Heart right ventricle (tissue), 16 donors: ENCODE measurements at regions not wholly inside any gene's neighbourhood (a gene's known extent, or its start where the extent isn't known, plus 50 kb on each side); places are given as distances from the start of the nearest gene placed in this dataset.

Source experiments
- ATAC-seq, 8 donors: fragments of 200-7000 bp; cut with Tn5 transposase; one replicate each; pipeline ENCODE4 v1.9.1; 2020; ENCODE audit warnings: mild to moderate bottlenecking in 8 of 8, moderate library complexity in 8 of 8, moderate number of reproducible peaks in 1 of 8
- DNase-seq, 2 donors: peaks; one replicate each; pipeline ENCODE4 v3.0.0-alpha.2; 2020
- H3K27ac ChIP-seq, 10 donors: fragments of 200-600 bp; sonication (generic) in 2 of 10; one replicate each; pipeline versions ENCODE4 v1.5.0 to v1.8.0; 2020 to 2022; ENCODE audit warnings: mild to moderate bottlenecking in 3 of 10
- H3K27me3 ChIP-seq, 7 donors: fragments of 200-600 bp; one replicate each; pipeline ENCODE4 v1.8.0; 2021 to 2022; ENCODE audit warnings: mild to moderate bottlenecking in 2 of 7
- H3K36me3 ChIP-seq, 9 donors: fragments of 200-600 bp; sonication (generic) in 1 of 9; one replicate each; pipeline versions ENCODE4 v1.5.0 to v1.8.0; 2020 to 2022; ENCODE audit warnings: mild to moderate bottlenecking in 2 of 9
- H3K4me1 ChIP-seq, 9 donors: fragments of 200-600 bp; sonication (generic) in 1 of 9; one replicate each; pipeline versions ENCODE4 v1.5.0 to v1.8.0; 2020 to 2022; ENCODE audit warnings: mild to moderate bottlenecking in 4 of 9
- H3K4me3 ChIP-seq, 10 donors: fragments of 200-600 bp; sonication (generic) in 2 of 10; one replicate each; pipeline versions ENCODE4 v1.5.0 to v1.8.0; 2020 to 2022; ENCODE audit warnings: mild to moderate bottlenecking in 7 of 10, moderate library complexity in 2 of 10
- H3K9me3 ChIP-seq, 11 donors: fragments of 200-600 bp in 10 of 11; sonication (generic) in 2 of 11; one replicate each; pipeline versions ENCODE4 v1.5.0 to v1.8.0; 2013 to 2022; ENCODE audit warnings: mild to moderate bottlenecking in 2 of 11, control low read depth in 1 of 11, moderate library complexity in 1 of 11
- WGBS, 2 donors: extraction: QIAGEN DNeasy Blood & Tissue Kit; methylation state at CpG; one replicate each; pipeline ENCODE4 v1.1.7; 2013; ENCODE audit warnings: inconsistent platforms in 1 of 2; 5-methylcytosine and 5-hydroxymethylcytosine counted together
- intact Hi-C, 10 donors: fragments of 100-400 bp; cut with DNase I; formaldehyde crosslinking; loops; one replicate each; pipeline versions ENCODE4 v1.11.1 to v1.14.2; 2022
- TF ChIP-seq, protein P1 (sequence below), 9 donors: fragments of 200-600 bp; sonication (generic) in 2 of 9; IDR thresholded peaks; one replicate each; pipeline versions ENCODE4 v1.5.0 to v1.8.0; 2021 to 2022; ENCODE audit warnings: antibody characterized with exemption in 9 of 9, mild to moderate bottlenecking in 5 of 9, moderate library complexity in 1 of 9
- donor health status: Arrhythmogenic right ventricular cardiomyopathy.
- donor health status: ischemic (EF 13 %, LVEDD 7.1; RV severe dilation, severe dysfunction).
- donor health status: healthy with polysubstance abuse.
- donor health status: DM: no; HTN: yes; CAD: no.
- donor health status: DM: no; HTN: no; CAD: no.
- donor health status: ischemic (EF 25% LVEDD 6.9; RV normal size, moderate dysfunction).
- donor health status: ischemic (EF 25% LVEDD 5.7; RV mildly dilated, moderate dysfunction).
- donor health status: healthy.
- donor health status: DM: yes; HTN: yes; CAD: no.
- donor health status: Ischemic cardiomyopathy.
- donor health status: ischemic (EF 35%, LVEDD 5.7; RV mildly dilated, moderate dysfunction).
- donor health status: nonischemic (EF 11% LVEDD 7.7; RV severe dilation, severe dysfunction).
- donor health status: DM: yes; HTN: yes; CAD: no.
- donor health status: PGD.
- donor health status: ischemic (EF 29% LVEDD 5.4; RV normal size, mild dysfunction).
- donor health status: nonischemic (EF 23%, LVEDD 6.1; RV moderate dilation, normal function).

DNA sequence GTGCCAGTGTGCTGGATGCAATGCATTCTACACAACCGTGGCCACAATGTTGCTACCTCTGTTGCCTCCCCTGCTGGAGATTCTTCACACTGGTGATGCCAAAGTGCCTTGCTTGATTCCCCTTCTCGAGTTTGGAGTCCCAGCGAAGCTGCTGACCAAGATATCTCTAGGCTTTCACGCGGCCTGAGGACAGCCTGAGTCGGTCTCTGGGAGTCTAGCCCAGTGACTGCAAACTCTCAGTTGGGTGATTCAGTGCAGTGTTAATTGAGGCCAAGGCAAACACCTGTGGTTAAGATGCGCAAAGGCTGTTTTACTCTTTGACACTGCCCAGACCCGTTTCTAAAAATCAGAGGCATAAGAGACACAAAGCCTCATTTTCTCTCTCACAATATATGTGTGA lies 434.4 kb downstream of the NR2F2 start:
- WGBS, 2 donors = 85 to 87% methylated on average over 8 of the region's 8 CpGs

DNA sequence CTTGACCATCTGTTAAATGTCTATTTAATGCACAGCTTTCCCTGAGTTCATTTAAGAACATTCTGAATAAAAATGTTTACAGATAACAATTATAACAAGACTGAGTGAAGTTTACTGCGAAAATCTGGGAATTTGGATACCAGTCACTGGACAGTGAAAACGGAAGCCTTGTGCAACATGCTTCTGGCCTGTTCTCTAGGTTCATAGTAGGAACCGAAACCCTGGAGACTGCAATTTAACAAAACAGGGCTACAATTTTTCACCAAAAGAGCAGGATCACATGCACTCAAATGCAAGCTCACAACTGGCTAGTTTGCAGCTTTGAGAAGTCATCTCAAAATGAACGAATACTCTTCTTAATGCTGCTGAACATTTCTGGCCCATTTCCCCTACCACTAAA lies 435.9 kb downstream of the NR2F2 start:
- Histone ChIP-seq H3K27me3 (peaks cover 0 to 14% (median 6%) of the 10 kb centered on the region in 7 donors), H3K27ac (no peak overlapping the region), H3K4me1 (no peaks in the 10 kb centered on the region), H3K9me3 (no peaks in the 10 kb centered on the region), H3K36me3 (no peaks in the 10 kb centered on the region), H3K4me3 (no peak overlapping the region)
- TF ChIP-seq, protein P1, sequence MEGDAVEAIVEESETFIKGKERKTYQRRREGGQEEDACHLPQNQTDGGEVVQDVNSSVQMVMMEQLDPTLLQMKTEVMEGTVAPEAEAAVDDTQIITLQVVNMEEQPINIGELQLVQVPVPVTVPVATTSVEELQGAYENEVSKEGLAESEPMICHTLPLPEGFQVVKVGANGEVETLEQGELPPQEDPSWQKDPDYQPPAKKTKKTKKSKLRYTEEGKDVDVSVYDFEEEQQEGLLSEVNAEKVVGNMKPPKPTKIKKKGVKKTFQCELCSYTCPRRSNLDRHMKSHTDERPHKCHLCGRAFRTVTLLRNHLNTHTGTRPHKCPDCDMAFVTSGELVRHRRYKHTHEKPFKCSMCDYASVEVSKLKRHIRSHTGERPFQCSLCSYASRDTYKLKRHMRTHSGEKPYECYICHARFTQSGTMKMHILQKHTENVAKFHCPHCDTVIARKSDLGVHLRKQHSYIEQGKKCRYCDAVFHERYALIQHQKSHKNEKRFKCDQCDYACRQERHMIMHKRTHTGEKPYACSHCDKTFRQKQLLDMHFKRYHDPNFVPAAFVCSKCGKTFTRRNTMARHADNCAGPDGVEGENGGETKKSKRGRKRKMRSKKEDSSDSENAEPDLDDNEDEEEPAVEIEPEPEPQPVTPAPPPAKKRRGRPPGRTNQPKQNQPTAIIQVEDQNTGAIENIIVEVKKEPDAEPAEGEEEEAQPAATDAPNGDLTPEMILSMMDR (IDR thresholded peaks at IDR 0.05) = no peak
- DNase-seq = no peak
- no peak for ATAC-seq
- WGBS, 2 donors = 73 to 82% methylated on average over 4 of the region's 4 CpGs
- intact Hi-C loops = no loop called here

More for the DNA sequence above, 434.4 kb downstream of the NR2F2 start:
- no peak for DNase-seq
- no peaks in the 10 kb centered on the region for H3K4me1 ChIP-seq
- intact Hi-C loops = no loop called here
- H3K4me3 ChIP-seq = no peak overlapping the region
- ATAC-seq = no peak
- H3K9me3 ChIP-seq = no peaks in the 10 kb centered on the region
- peaks cover 0 to 12% (median 5%) of the 10 kb centered on the region in 7 donors for H3K27me3 ChIP-seq
- H3K36me3 ChIP-seq = no peaks in the 10 kb centered on the region
- TF ChIP-seq, protein P1 (IDR thresholded peaks at IDR 0.05) = no peak
- H3K27ac ChIP-seq = no peak overlapping the region

DNA sequence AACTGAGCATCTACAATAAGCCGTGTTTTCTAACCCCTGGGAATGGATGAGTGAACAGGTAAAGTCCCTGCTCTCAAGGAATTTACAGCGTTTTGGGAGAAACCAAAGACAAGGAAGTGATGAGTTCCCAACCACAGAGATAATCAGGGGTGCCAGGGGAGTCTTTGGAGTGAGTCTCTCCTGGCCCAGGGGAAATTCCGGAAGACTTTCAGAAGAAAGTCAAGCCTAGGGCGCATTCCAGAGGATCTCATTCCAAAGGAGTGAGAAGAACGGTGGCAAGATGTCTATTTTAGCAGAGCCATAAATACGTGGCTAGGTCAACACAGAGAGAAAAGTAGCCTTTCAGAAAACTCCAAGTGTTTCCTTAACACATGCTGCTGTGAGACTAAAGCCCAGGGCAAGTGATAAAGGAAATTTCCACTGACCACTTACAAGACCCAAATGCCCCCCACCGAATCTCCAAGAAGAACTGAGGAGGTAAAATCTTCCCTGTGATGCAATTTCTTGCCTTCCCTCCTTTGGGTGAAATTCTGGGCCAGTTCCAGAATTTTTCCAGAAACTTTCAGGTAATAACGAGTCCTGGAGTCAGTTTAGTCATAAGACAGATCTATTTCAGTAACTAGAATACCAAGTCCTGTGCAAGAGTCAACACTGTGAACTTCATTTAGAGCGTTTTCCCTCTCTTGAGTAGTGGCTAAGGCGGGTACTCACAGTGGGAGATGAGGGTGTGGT lies 437.4 kb downstream of the NR2F2 start:
- Histone ChIP-seq H3K4me3 (no peak overlapping the region), H3K27ac (no peak overlapping the region), H3K4me1 (no peaks in the 10 kb centered on the region), H3K36me3 (no peaks in the 10 kb centered on the region), H3K9me3 (no peaks in the 10 kb centered on the region), H3K27me3 (peaks cover 0 to 23% (median 6%) of the 10 kb centered on the region in 7 donors)
- DNase-seq (no peak), ATAC-seq (no peak)
- 67 to 71% methylated on average over 10 of the region's 10 CpGs for WGBS, 2 donors
- intact Hi-C loops = no loop called here
- TF ChIP-seq, protein P1 (IDR thresholded peaks at IDR 0.05) = no peak

DNA sequence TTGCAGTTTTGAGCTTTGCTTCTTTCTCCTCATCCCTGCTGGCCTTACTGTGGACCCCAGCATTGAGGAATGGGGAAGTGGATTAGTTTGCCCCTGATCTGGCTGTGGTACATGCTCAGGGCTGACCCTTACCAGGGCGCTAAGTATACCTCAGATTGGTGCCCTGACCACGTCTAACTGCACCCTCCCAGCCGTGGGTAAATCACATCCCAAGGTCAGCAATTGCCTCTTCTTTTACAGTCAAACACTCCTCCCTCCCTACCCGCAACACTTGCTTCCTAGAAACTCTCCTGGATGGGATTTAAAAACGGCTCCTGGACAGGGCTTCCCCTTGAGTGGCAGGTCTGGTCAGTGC lies 437.9 kb downstream of the NR2F2 start:
- no peak overlapping the region for H3K27ac ChIP-seq
- H3K4me1 ChIP-seq = no peaks in the 10 kb centered on the region
- peaks cover 0 to 26% (median 6%) of the 10 kb centered on the region in 7 donors for H3K27me3 ChIP-seq
- DNase-seq (no peak), ATAC-seq (no peak)
- no peak overlapping the region for H3K4me3 ChIP-seq
- H3K36me3 ChIP-seq = no peaks in the 10 kb centered on the region
- WGBS, 2 donors = 57 to 64% methylated on average over 5 of the region's 5 CpGs
- TF ChIP-seq, protein P1 (IDR thresholded peaks at IDR 0.05) = no peak
- intact Hi-C loops = no loop called here
- H3K9me3 ChIP-seq = no peaks in the 10 kb centered on the region
